GM12892 (cell line): ENCODE measurements at regions not wholly inside any gene's neighbourhood (a gene's known extent, or its start where the extent isn't known, plus 50 kb on each side); places are given as distances from the start of the nearest gene placed in this dataset.

Experiments used
- POLR2A ChIP-seq: IDR thresholded peaks from 2 replicates; pipeline ENCODE4 v1.6.1; 2011; ENCODE audit warnings: low read depth, low read length, control low read depth
- POLR2AphosphoS5 ChIP-seq: IDR thresholded peaks from 2 replicates; pipeline ENCODE4 v1.6.1; 2011; ENCODE audit warnings: low read depth, low read length, control low read depth

DNA sequence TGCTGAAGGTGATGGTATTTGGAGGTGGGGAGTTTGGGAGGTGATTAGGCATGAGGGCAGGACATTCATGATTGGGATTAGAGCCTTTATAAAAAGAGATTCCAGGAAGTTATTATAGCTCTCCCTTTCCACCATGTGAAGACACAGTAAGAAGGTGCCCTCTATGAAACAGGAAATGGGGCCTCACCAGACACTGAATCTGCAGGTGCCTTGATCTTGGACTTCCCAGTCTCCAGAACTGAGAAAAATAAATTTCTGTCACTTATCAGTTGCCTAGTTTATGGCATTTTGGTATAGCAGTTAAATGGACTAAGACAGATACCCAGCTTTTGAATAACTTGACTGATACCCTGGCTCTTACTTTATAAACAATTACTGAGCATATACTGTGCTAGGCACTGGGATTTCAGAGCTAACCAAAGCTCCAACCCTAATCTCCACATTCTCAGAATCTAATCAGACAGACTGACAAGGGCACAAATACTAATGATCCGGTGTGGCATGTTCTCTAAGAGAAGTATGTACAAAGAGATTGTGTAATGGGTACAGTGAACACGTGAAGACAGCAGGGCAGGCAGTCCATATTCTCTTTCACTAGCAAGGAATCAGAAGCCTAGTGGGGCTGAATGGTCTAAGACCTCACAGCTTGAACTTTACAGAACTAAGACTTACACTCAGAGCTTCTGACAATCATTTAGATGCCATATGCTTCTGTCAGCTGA lies 343.1 kb downstream of the WDR72 start:
- no peak for TF ChIP-seq POLR2A
- no peak for TF ChIP-seq POLR2AphosphoS5
